MM.1S (cell line): ENCODE measurements at regions not wholly inside any gene's neighbourhood (a gene's known extent, or its start where the extent isn't known, plus 50 kb on each side); places are given as distances from the start of the nearest gene placed in this dataset.

ENCODE experiments used
- DNase-seq: peaks from one replicate; pipeline ENCODE4 v3.0.0-alpha.2; 2015
- H2AFZ ChIP-seq: fragments of 300-600 bp; sonication (generic); 2 replicates; pipeline ENCODE4 v1.6.0; 2016; ENCODE audit warnings: antibody characterized with exemption, low read length
- H3F3A ChIP-seq: fragments of 300-600 bp; sonication (generic); 2 replicates; pipeline ENCODE4 v1.6.1; 2016; ENCODE audit warnings: mild to moderate bottlenecking, antibody characterized with exemption, low read length, moderate library complexity, mixed read lengths; ENCODE audit not compliant: insufficient read depth
- H3K27ac ChIP-seq: fragments of 300-600 bp; sonication (generic); 2 replicates; pipeline ENCODE4 v1.5.1; 2016; ENCODE audit warnings: mild to moderate bottlenecking, low read length
- H3K27me3 ChIP-seq: fragments of 300-600 bp; sonication (generic); replicated peaks from 2 replicates; pipeline ENCODE4 v1.6.0; 2016; ENCODE audit warnings: low read length; ENCODE audit not compliant: insufficient read depth
- H3K36me3 ChIP-seq: fragments of 300-600 bp; sonication (generic); replicated peaks from 2 replicates; pipeline ENCODE4 v1.6.1; 2016; ENCODE audit warnings: mild to moderate bottlenecking, low read length, mixed read lengths; ENCODE audit not compliant: insufficient read depth
- H3K4me1 ChIP-seq: fragments of 300-600 bp; sonication (generic); 2 replicates; pipeline ENCODE4 v1.6.1; 2016; ENCODE audit warnings: low read length, mixed read lengths
- H3K4me2 ChIP-seq: fragments of 300-600 bp; sonication (generic); 2 replicates; pipeline ENCODE4 v1.6.0; 2016; ENCODE audit warnings: low read depth, low read length
- H3K4me3 ChIP-seq: fragments of 300-600 bp; sonication (generic); 2 replicates; pipeline ENCODE4 v1.5.1; 2016; ENCODE audit warnings: low read length, mixed read lengths
- H3K79me2 ChIP-seq: fragments of 300-600 bp; sonication (generic); 2 replicates; pipeline ENCODE4 v1.6.1; 2016; ENCODE audit warnings: mixed run types, low read length, mixed read lengths
- H3K9ac ChIP-seq: fragments of 300-600 bp; sonication (generic); 2 replicates; pipeline ENCODE4 v1.6.1; 2016; ENCODE audit warnings: low read length, mixed read lengths
- H3K9me2 ChIP-seq: fragments of 300-600 bp; sonication (generic); replicated peaks from 2 replicates; pipeline ENCODE4 v1.6.1; 2016; ENCODE audit warnings: mild to moderate bottlenecking, low read length, mixed read lengths; ENCODE audit not compliant: insufficient read depth
- H3K9me3 ChIP-seq: fragments of 300-600 bp; sonication (generic); replicated peaks from 2 replicates; pipeline ENCODE4 v1.6.1; 2016; ENCODE audit warnings: mild to moderate bottlenecking, low read length, mixed read lengths; ENCODE audit not compliant: insufficient read depth
- H4K20me1 ChIP-seq: fragments of 300-600 bp; sonication (generic); 2 replicates; pipeline ENCODE4 v1.6.1; 2016; ENCODE audit warnings: mild to moderate bottlenecking, low read length, moderate library complexity, mixed read lengths; ENCODE audit not compliant: insufficient read depth
- CTCF ChIP-seq: fragments of 300-600 bp; sonication (generic); IDR thresholded peaks from 2 replicates; pipeline ENCODE4 v1.5.1; 2016; ENCODE audit warnings: antibody characterized with exemption, low read length, mixed read lengths
- EZH2 ChIP-seq: fragments of 300-600 bp; sonication (generic); optimal IDR thresholded peaks from 2 replicates; pipeline ENCODE3; 2017; ENCODE audit warnings: low read depth, mild to moderate bottlenecking, antibody characterized with exemption, low read length, mixed read lengths
- EZH2phosphoT487 ChIP-seq: fragments of 300-600 bp; sonication (generic); IDR thresholded peaks from 2 replicates; pipeline ENCODE4 v1.6.1; 2018; ENCODE audit warnings: antibody characterized with exemption, low read length

- Histone ChIP-seq H3K9me2 (no peaks in the 10 kb centered on the region), H4K20me1 (no peaks in the 10 kb centered on the region), H3K4me1 (no peaks in the 10 kb centered on the region), H3F3A (no peaks in the 10 kb centered on the region), H3K79me2 (no peaks in the 10 kb centered on the region), H3K36me3 (no peaks in the 10 kb centered on the region), H3K4me2 (no peak overlapping the region), H3K9me3 (no peaks in the 10 kb centered on the region), H3K27me3 (no peaks in the 10 kb centered on the region), H2AFZ (no peak overlapping the region), H3K27ac (no peak overlapping the region), H3K4me3 (no peak overlapping the region), H3K9ac (no peak overlapping the region)
- no peak for TF ChIP-seq CTCF
- no peak for TF ChIP-seq EZH2
- TF ChIP-seq EZH2phosphoT487 = no peak
- DNase-seq = no peak
These were observed 187.5 kb downstream of the ADSS2 start for GRCh38 chr1:244264163-244264562.

DNA sequence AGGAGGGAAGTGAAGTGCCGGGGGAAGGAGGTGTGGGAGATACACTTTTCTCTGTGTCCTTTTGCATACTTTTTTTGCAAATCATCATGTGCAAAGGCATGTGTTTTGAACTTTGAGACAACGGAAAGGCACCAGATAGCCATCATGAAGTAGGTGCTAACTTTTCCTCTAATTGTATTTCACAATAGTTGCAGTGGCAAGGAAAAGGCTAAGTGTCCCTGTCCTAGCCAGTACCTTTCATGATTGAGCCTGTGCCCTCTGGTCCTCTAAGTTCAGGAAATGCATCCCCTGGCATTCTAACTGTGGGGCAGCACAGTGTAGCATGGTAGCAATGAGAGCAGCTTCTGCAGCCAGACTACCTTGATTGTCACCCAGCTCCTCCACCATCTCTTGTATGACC lies 186.2 kb downstream of the ADSS2 start:
- H3K9me2 ChIP-seq = no peaks in the 10 kb centered on the region
- no peak for TF ChIP-seq EZH2
- no peak for TF ChIP-seq CTCF
- TF ChIP-seq EZH2phosphoT487 = no peak
- no peak for DNase-seq
- no peaks in the 10 kb centered on the region for H3K4me1 ChIP-seq
- no peaks in the 10 kb centered on the region for H3K36me3 ChIP-seq
- no peaks in the 10 kb centered on the region for H3F3A ChIP-seq
- H2AFZ ChIP-seq = no peak overlapping the region
- H3K27ac ChIP-seq = no peak overlapping the region
- H3K9me3 ChIP-seq = no peaks in the 10 kb centered on the region
- H3K4me2 ChIP-seq = no peak overlapping the region
- no peaks in the 10 kb centered on the region for H4K20me1 ChIP-seq
- no peaks in the 10 kb centered on the region for H3K79me2 ChIP-seq
- H3K27me3 ChIP-seq = no peaks in the 10 kb centered on the region
- no peak overlapping the region for H3K9ac ChIP-seq
- H3K4me3 ChIP-seq = no peak overlapping the region

DNA sequence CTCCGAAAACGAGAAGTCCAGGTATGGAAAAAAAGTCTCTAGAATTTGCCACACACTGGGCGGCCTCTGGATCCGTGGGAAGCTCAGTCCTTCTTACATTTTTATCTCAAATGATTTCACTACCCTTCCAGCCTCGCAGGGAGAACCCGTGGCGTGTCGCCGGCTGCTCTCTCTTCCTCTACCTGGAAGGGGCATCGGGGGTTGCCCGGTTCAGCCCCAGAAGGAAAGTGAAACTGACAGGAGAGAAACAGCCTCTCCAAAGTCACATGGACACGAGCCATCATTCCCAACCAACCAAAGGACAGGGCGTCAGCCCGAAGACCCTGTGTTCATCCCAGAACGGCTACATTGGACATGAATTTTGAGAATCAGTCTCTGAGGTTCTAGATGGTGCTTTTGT lies 182.5 kb downstream of the ADSS2 start:
- Histone ChIP-seq H4K20me1 (no peaks in the 10 kb centered on the region), H3K4me3 (no peak overlapping the region; the same call in 1 of the 2 replicates), H3K9ac (no peak overlapping the region), H3K9me2 (no peaks in the 10 kb centered on the region), H3K79me2 (no peaks in the 10 kb centered on the region), H3K27ac (no peak overlapping the region), H3F3A (no peaks in the 10 kb centered on the region), H3K27me3 (no peaks in the 10 kb centered on the region), H2AFZ (0 out of 2 replicates have a peak overlapping the region, but pooled peaks have one; percentile 16), H3K9me3 (no peaks in the 10 kb centered on the region), H3K4me1 (no peaks in the 10 kb centered on the region), H3K36me3 (no peaks in the 10 kb centered on the region), H3K4me2 (peak overlapping the region; percentile 15; the same call in 1 of the 2 replicates)
- no peak for DNase-seq
- TF ChIP-seq EZH2phosphoT487 (no peak), CTCF (no peak), EZH2 (no peak)

DNA sequence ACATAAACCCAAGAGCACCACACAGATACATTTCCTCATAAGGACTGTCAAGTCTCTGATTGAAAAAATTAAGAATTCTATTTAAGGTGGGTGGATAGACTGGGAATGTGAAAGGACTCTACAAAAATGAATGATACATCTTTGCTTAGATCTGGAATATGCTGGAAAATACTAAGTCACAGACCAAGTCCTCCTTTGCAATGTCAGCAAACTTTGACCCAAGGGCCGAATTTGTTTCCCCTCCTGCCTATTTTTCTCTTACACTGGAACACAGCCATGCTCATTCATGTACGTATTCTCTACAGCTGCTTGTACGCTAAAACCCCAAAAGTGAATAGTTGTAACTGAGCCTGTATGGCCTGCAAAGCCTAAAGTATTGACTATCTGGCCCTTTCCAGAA lies 180.7 kb downstream of the ADSS2 start:
- no peaks in the 10 kb centered on the region for H3K27me3 ChIP-seq
- no peaks in the 10 kb centered on the region for H4K20me1 ChIP-seq
- H3K36me3 ChIP-seq = no peaks in the 10 kb centered on the region
- no peak overlapping the region for H2AFZ ChIP-seq
- TF ChIP-seq EZH2phosphoT487 (no peak), CTCF (no peak), EZH2 (no peak)
- no peaks in the 10 kb centered on the region for H3K79me2 ChIP-seq
- H3F3A ChIP-seq = no peaks in the 10 kb centered on the region
- no peaks in the 10 kb centered on the region for H3K9me3 ChIP-seq
- no peaks in the 10 kb centered on the region for H3K9me2 ChIP-seq
- H3K4me2 ChIP-seq = no peak overlapping the region
- no peak for DNase-seq
- no peak overlapping the region for H3K4me3 ChIP-seq
- H3K4me1 ChIP-seq = no peaks in the 10 kb centered on the region
- H3K9ac ChIP-seq = no peak overlapping the region
- no peak overlapping the region for H3K27ac ChIP-seq
